ENCODE measurements at regions not wholly inside any gene's neighbourhood (a gene's known extent, or its start where the extent isn't known, plus 50 kb on each side); places are given as distances from the start of the nearest gene placed in this dataset.

DNA sequence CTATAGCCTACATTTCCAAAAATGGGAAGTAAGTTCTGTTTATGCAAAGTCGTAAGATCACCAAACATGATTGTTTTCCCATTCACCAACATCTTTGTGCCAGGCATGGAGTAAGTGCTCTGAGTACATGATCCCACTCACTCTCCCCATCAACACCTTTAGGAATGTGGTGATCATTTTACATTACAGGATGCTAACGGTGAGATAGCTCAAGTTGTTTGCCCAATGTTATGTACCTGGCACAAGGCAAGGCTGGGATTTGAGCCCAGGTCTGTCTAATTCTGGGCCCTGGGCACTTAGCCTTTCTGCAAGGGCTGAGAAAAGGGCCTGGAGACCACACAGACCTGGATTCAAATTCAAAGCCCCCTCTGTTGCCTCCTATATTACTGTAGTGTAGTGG, 581.7 kb upstream of the CFAP20DC start:
- ChIA-PET POLR2A (no interaction called here), CTCF (no interaction called here)
- Histone ChIP-seq H3K9me3 (ENCODE audit: control insufficient read depth, insufficient read depth, low read length) (no peaks in the 10 kb centered on the region), H3K4me3 (ENCODE audit: low read depth, low read length) (no peak overlapping the region), H3K27ac (ENCODE audit: low read depth, low read length) (no peak overlapping the region), H3K27me3 (ENCODE audit: control insufficient read depth, insufficient read depth, low read length) (no peaks in the 10 kb centered on the region)
- TF ChIP-seq, protein P1, sequence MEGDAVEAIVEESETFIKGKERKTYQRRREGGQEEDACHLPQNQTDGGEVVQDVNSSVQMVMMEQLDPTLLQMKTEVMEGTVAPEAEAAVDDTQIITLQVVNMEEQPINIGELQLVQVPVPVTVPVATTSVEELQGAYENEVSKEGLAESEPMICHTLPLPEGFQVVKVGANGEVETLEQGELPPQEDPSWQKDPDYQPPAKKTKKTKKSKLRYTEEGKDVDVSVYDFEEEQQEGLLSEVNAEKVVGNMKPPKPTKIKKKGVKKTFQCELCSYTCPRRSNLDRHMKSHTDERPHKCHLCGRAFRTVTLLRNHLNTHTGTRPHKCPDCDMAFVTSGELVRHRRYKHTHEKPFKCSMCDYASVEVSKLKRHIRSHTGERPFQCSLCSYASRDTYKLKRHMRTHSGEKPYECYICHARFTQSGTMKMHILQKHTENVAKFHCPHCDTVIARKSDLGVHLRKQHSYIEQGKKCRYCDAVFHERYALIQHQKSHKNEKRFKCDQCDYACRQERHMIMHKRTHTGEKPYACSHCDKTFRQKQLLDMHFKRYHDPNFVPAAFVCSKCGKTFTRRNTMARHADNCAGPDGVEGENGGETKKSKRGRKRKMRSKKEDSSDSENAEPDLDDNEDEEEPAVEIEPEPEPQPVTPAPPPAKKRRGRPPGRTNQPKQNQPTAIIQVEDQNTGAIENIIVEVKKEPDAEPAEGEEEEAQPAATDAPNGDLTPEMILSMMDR (IDR thresholded peaks at IDR 0.05; ENCODE audit: low read depth, low read length), result no peak
- DNase-seq (ENCODE audit: low read depth, low spot score), result no peak

DNA sequence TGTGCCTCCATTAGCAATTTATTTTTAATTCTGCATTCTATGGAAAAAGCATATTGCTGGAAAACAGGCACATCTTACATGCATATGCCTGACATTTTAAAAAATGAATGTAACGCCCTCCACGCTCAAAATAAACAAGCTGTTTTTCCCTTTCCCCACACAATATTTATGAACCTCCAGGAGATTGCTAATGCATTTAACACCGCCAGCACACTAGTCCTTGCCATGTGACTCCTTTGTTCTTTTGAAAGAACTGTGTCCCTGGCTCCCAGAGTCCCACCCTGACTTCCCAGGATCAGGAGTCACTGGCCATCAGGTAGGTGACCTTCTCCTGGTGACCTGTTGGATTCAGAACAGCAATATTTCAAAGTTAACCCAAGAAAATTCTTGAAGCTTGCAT, 571.2 kb upstream of the CFAP20DC start:
- Histone ChIP-seq H3K4me3 (ENCODE audit: low read depth, low read length) (no peak overlapping the region), H3K27me3 (ENCODE audit: control insufficient read depth, insufficient read depth, low read length) (no peaks in the 10 kb centered on the region), H3K27ac (ENCODE audit: low read depth, low read length) (no peak overlapping the region), H3K9me3 (ENCODE audit: control insufficient read depth, insufficient read depth, low read length) (no peaks in the 10 kb centered on the region)
- ChIA-PET POLR2A (no interaction called here), CTCF (no interaction called here)
- TF ChIP-seq, protein P1 (IDR thresholded peaks at IDR 0.05; ENCODE audit: low read depth, low read length), result no peak
- no peak for DNase-seq (ENCODE audit: low read depth, low spot score)

DNA sequence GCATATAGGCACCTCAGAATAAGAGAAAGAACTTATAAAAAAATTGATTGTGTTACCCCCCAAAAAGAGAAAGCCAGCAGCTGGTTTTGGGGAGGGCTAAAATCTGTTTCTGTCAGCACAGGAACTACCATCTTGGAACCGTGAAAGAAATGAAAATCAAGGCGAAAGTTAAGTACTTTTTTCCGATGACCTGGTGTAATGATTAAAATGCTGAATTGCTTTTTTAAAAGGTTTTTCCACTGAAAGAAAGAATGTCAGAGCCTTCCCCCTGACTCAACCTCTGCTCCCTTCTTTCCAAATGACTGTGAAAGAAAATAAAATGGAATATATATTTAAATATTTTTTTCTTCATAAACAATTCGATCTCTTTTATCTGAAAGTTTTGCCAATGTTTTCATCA, 570.5 kb upstream of the CFAP20DC start:
- POLR2A ChIA-PET, result no interaction called here
- Histone ChIP-seq H3K4me3 (ENCODE audit: low read depth, low read length) (no peak overlapping the region), H3K9me3 (ENCODE audit: control insufficient read depth, insufficient read depth, low read length) (no peaks in the 10 kb centered on the region), H3K27me3 (ENCODE audit: control insufficient read depth, insufficient read depth, low read length) (no peaks in the 10 kb centered on the region), H3K27ac (ENCODE audit: low read depth, low read length) (no peak overlapping the region)
- CTCF ChIA-PET, result no interaction called here
- no peak for DNase-seq (ENCODE audit: low read depth, low spot score)
- TF ChIP-seq, protein P1 (IDR thresholded peaks at IDR 0.05; ENCODE audit: low read depth, low read length), result no peak

DNA sequence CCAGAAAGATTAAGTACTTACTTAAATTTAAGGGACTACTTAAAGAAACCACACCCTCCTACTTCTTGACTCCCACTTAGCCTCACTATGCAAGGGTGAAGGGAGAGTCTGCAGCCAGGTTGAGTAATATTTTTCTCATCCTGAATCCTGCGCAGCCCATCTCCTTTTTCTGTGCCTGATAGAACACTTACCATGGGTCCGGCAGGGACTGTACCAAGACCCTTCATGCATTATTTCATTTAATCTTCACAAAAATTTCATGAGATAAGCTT, 562.6 kb upstream of the CFAP20DC start:
- no peaks in the 10 kb centered on the region for H3K27me3 ChIP-seq (ENCODE audit: control insufficient read depth, insufficient read depth, low read length)
- H3K27ac ChIP-seq (ENCODE audit: low read depth, low read length), result no peak overlapping the region
- POLR2A ChIA-PET, result no interaction called here
- peaks cover 3% of the 10 kb centered on the region; the same call in 1 of the 2 replicates for H3K9me3 ChIP-seq (ENCODE audit: control insufficient read depth, insufficient read depth, low read length)
- TF ChIP-seq, protein P1 (IDR thresholded peaks at IDR 0.05; ENCODE audit: low read depth, low read length), result no peak
- DNase-seq (ENCODE audit: low read depth, low spot score), result no peak
- CTCF ChIA-PET, result no interaction called here
- H3K4me3 ChIP-seq (ENCODE audit: low read depth, low read length), result no peak overlapping the region

DNA sequence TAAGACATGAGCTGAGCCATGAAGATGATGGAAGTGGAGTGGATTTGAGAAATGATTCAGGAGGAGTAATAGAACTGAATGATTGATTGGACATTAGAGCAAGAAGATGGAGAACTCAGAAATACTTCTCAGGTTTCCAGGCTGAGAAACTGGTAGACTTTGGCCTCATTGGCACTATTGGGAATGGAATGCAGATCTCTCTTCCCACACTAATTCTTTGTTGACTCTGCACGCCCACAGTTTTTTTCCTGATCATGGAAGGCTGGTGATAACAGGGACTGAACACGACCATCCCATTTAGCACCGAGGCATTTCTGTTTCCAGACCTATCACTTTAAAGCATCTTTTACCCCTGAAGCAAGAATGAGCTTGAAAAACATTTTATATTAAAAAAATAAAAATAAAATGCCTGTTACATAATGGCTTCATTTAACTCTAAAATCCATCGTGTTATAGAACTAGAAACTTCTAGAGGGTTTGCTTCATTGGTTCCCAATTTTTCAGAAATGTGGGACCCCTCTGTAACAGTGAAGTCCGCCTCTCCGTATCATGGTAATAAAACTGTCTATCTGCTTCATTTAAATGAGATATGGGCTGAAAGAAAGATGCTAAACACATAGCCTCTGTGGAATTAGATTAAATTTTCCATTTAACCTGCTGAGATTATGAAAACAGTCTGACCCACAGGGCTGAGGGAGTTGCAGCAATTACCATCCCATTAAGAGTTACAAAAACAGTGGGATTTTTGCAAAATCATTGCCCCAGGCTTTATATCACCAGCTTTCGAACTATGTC, 562.0 kb upstream of the CFAP20DC start:
- H3K9me3 ChIP-seq (ENCODE audit: control insufficient read depth, insufficient read depth, low read length), result peaks cover 3% of the 10 kb centered on the region; the same call in 1 of the 2 replicates
- CTCF ChIA-PET, result no interaction called here
- POLR2A ChIA-PET, result no interaction called here

More for the DNA sequence above, 562.0 kb upstream of the CFAP20DC start:
- no peak overlapping the region for H3K4me3 ChIP-seq (ENCODE audit: low read depth, low read length)
- no peak for DNase-seq (ENCODE audit: low read depth, low spot score)
- TF ChIP-seq, protein P1 (IDR thresholded peaks at IDR 0.05; ENCODE audit: low read depth, low read length), result no peak
- H3K27me3 ChIP-seq (ENCODE audit: control insufficient read depth, insufficient read depth, low read length), result no peaks in the 10 kb centered on the region
- H3K27ac ChIP-seq (ENCODE audit: low read depth, low read length), result no peak overlapping the region
